ENCODE measurements at regions not wholly inside any gene's neighbourhood (a gene's known extent, or its start where the extent isn't known, plus 50 kb on each side); places are given as distances from the start of the nearest gene placed in this dataset.
A peak's percentile ranks its signal among the peaks of the same experiment; 100 is the strongest.

- no peak overlapping the region for H3K27ac ChIP-seq
- intact Hi-C loops (cut with DNase I; ENCODE audit: low total_unique reads), result no loop called here
Measured at GRCh38 chrX:2581296-2581695, 80.5 kb upstream of the DHRSX start.

GRCh38 chrX:2578864-2579263 lies 78.1 kb upstream of the DHRSX start:
- peaks cover 0 to 12% (median 11%) of the 10 kb centered on the region in 4 donors for H3K4me1 ChIP-seq
- no peaks in the 10 kb centered on the region for H3K36me3 ChIP-seq
- no peaks in the 10 kb centered on the region for H3K9me3 ChIP-seq
- TF ChIP-seq CTCF (IDR thresholded peaks at IDR 0.05), result no peak
- H3K27ac ChIP-seq, result no peak overlapping the region
- intact Hi-C loops (cut with DNase I; ENCODE audit: low total_unique reads), result no loop called here
- DNase-seq, result no peak
- peaks cover 0 to 21% of the 10 kb centered on the region in 2 donors for H3K27me3 ChIP-seq
- no peak overlapping the region for H3K4me3 ChIP-seq

More at GRCh38 chrX:2581296-2581695, 80.5 kb upstream of the DHRSX start:
- Histone ChIP-seq H3K27me3 (peaks cover 0 to 43% of the 10 kb centered on the region in 2 donors), H3K36me3 (no peaks in the 10 kb centered on the region), H3K9me3 (no peaks in the 10 kb centered on the region), H3K4me3 (no peak overlapping the region), H3K4me1 (peaks cover 0 to 18% (median 12%) of the 10 kb centered on the region in 4 donors)
- DNase-seq, result peak in 1 of 2 donors; percentile 6
- no peak for TF ChIP-seq CTCF (IDR thresholded peaks at IDR 0.05)

- no peak for DNase-seq
- H3K27me3 ChIP-seq, result peaks cover 0 to 12% of the 10 kb centered on the region in 2 donors
- TF ChIP-seq CTCF (IDR thresholded peaks at IDR 0.05), result no peak
- peaks cover 0 to 3% (median 2%) of the 10 kb centered on the region in 4 donors for H3K4me1 ChIP-seq
- intact Hi-C loops (cut with DNase I; ENCODE audit: low total_unique reads), result no loop called here
- H3K9me3 ChIP-seq, result no peaks in the 10 kb centered on the region
- no peak overlapping the region for H3K27ac ChIP-seq
- H3K4me3 ChIP-seq, result no peak overlapping the region
- no peaks in the 10 kb centered on the region for H3K36me3 ChIP-seq
Measured at GRCh38 chrX:2577844-2578466, 77.2 kb upstream of the DHRSX start.

GRCh38 chrX:2576793-2577192 lies 76.0 kb upstream of the DHRSX start:
- no peak for TF ChIP-seq CTCF (IDR thresholded peaks at IDR 0.05)
- Histone ChIP-seq H3K36me3 (no peaks in the 10 kb centered on the region), H3K4me3 (no peak overlapping the region), H3K27me3 (peaks cover 0 to 3% of the 10 kb centered on the region in 2 donors), H3K27ac (no peak overlapping the region), H3K4me1 (no peaks in the 10 kb centered on the region), H3K9me3 (no peaks in the 10 kb centered on the region)
- DNase-seq, result no peak
- intact Hi-C loops (cut with DNase I; ENCODE audit: low total_unique reads), result no loop called here

- Histone ChIP-seq H3K9me3 (no peaks in the 10 kb centered on the region), H3K36me3 (no peaks in the 10 kb centered on the region), H3K27me3 (no peaks in the 10 kb centered on the region), H3K4me1 (no peaks in the 10 kb centered on the region), H3K4me3 (no peak overlapping the region), H3K27ac (no peak overlapping the region)
- TF ChIP-seq CTCF (IDR thresholded peaks at IDR 0.05), result no peak
- DNase-seq, result no peak
- intact Hi-C loops (cut with DNase I; ENCODE audit: low total_unique reads), result no loop called here
Measured at GRCh38 chrX:2574271-2574670, 73.5 kb upstream of the DHRSX start.

Measured in tibial artery (tissue), 4 donors.